ENCODE measurements at regions not wholly inside any gene's neighbourhood (a gene's known extent, or its start where the extent isn't known, plus 50 kb on each side); places are given as distances from the start of the nearest gene placed in this dataset.
"Not testable (repeated sequence)": the region's sequence is repeated elsewhere in the genome, so short reads cannot be mapped to it uniquely, and the experiment has no call there.

GRCh38 chr16:5160010-5160409 lies 62.4 kb upstream of the EEF2KMT start:
- not testable (repeated sequence) for DNase-seq

- not testable (repeated sequence) for DNase-seq
Observed at GRCh38 chr16:5159537-5159936, 61.9 kb upstream of the EEF2KMT start.

GRCh38 chr16:5158494-5158893 lies 60.9 kb upstream of the EEF2KMT start:
- DNase-seq, result no peak

GRCh38 chr16:5156486-5156885 lies 58.9 kb upstream of the EEF2KMT start:
- DNase-seq, result not testable (repeated sequence)

- not testable (repeated sequence) for DNase-seq
Observed at GRCh38 chr16:5154006-5154405, 56.4 kb upstream of the EEF2KMT start.

GRCh38 chr16:5151409-5151808 lies 53.8 kb upstream of the EEF2KMT start:
- not testable (repeated sequence) for DNase-seq

Data from MV-4-11 (cell line).